ENCODE measurements at regions not wholly inside any gene's neighbourhood (a gene's known extent, or its start where the extent isn't known, plus 50 kb on each side); places are given as distances from the start of the nearest gene placed in this dataset.
"Not testable (repeated sequence)": the region's sequence is repeated elsewhere in the genome, so short reads cannot be mapped to it uniquely, and the experiment has no call there.

DNA sequence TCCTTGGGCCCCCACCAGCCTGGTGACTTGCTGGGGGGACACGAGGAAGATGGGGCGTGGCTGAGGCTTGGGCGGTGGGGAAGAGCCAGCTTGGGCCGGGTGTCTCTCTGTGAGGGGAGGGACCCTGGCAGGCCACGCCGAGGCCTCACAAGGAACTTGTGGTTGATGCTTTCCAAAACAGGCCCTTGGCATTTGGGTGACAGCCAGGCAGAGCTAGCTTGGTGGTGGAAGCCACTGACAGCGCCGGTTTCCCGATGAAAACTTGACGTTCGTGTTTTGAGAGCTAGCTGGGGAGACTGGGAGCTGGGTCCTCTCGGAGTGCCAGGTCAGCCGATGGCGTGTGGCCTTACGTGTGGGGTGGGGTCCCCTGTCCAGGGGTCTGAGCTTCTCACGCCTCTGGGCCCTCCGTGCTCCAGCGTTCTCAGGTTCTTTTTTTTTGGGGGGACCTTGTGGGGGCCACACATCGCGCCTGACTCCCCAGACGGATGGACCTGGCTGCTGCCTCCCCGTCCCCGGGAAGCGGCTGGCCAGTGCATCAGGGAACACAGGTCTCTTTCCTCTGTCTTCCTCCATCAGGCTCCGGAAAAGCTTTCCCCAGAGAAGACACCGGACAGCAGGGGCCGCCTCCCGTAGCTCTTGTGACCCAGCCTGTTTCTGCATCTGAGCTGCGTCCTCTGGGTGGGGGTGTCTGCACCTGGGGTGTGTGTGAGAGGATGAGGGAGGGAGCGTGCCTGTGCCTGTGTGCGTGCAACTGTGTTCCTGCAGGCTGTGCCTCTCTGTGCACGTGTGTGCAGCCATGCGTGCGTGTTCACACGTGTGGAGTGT lies 129.3 kb upstream of the LPCAT1 start:
- H3K4me3 ChIP-seq (ENCODE audit: low read length), result no peak overlapping the region
- TF ChIP-seq ZNF274 (IDR thresholded peaks at IDR 0.05; ENCODE audit: low read depth, low read length), result no peak

DNA sequence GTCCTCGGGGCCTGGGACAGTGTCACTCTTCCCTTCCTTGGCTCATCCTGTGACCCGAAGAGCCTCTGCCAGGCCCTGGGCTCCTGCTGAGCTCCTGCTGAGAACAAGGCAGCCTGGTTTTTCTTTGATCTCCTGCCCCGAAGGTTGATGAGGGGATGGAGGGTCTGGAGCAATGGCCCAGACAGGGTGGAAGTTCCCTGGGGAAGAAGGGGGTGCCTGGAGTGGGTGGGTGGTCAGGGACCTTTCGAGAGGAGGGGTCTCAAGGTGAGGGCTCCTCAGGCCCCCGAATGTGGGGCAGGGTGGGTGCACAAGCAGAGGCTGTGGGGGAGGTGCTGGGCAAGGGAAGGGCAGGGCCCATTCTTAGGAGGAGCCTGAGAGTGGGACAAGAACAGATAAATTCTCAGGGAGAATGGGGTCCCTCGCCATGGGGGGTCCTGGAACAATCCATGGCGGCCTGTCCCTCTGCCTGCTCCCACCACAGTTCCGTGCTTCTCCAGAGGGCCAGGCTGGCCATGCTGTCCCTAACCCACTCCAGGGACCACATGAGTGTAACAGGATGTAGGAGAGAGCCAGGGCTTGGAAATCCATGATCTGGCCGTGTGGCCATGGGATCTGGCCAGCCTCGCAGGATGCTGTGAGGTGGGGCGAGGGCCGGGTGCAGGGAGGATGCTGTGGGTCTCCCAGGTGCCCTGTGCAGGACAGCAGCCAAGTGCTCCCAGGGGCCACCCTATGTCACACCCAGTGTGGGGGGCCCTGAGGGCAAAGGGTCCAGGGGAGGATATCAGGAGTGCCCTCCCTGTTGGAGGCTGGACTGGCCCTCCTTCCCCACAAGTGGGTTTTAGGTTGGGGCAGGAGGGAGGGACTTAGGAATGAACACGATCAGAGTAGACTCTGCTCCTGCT lies 128.5 kb upstream of the LPCAT1 start:
- H3K4me3 ChIP-seq (ENCODE audit: low read length), result no peak overlapping the region
- no peak for TF ChIP-seq ZNF274 (IDR thresholded peaks at IDR 0.05; ENCODE audit: low read depth, low read length)

DNA sequence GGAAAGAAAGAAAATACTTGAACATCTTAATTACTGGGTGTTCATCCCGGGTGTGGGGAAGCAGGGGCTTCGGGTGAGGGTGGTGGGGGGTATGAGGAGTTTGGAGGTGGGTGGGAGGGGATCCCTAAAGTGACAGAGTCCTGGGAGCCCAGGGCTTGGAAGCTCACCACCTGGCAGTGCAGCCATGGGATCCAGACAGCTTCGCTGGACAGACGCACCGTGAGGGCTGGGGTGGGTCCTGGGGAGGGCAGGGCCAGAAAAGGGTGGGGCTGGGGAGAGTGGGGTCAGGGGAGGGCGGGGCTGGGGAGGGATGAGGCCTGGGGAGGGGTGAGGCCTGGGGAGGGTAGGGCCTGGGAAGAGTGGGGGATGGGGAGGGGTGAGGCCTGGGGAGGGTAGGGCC lies 127.5 kb upstream of the LPCAT1 start:
- no peak overlapping the region for H3K4me3 ChIP-seq (ENCODE audit: low read length)
- TF ChIP-seq ZNF274 (IDR thresholded peaks at IDR 0.05; ENCODE audit: low read depth, low read length), result no peak

DNA sequence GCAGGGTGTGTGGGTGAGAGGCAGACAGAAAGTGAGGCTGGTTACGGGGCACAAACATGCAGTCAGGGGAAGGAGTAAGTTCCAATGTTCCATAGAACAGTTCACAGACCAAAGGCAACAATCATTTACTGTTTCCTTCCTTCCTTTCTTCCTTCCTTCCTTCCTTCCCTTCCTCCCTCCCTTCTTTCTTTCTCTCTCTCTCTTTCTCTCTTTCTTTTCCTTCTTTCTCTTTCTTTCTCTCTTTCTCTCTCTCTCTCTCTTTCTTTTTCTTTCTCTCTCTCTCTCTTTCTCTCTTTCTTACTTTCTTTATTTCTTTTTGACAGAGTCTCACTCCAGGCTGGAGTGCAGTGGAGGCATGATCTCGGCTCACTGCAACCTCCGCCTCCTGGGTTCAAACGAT lies 125.8 kb upstream of the LPCAT1 start:
- no peak overlapping the region for H3K4me3 ChIP-seq (ENCODE audit: low read length)
- no peak for TF ChIP-seq ZNF274 (IDR thresholded peaks at IDR 0.05; ENCODE audit: low read depth, low read length)

DNA sequence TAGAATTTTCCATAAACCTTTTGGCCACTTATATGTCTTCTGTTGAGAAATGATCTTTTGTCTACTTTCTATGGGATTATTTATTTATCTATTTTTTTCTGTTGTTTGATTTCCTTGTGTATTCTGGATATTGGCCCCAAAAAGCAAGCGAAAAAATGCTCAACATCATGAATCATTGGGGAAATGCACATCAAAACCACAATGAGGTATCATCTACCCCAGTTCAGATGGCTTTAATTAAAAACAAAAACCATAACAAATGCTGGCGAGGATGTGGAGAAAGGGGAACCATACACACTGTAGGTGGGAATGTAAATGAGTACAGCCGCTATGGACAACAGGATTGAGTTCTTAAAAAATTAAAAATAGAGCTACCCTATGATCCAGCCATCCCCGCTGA lies 125.0 kb upstream of the LPCAT1 start:
- H3K4me3 ChIP-seq (ENCODE audit: low read length), result no peak overlapping the region
- no peak for TF ChIP-seq ZNF274 (IDR thresholded peaks at IDR 0.05; ENCODE audit: low read depth, low read length)

DNA sequence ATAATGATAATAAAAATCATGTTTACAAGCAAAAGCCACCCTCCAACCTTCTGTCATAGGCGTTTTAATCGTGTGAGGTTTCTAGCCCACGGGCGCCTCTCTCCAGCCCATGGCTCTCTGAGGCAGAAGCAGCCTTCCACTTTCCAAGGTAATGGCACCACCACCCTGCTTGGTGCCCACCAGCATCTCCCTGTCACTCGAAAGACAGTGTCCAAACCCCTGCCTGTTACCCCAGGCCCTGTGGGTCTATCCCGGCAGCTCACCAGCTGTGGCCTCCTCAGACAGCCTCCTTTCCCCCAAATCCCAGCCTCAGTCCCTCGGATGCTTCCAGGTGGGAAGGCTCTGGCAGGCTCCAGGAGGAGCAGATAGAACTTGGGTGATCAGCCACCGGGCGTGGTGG lies 123.8 kb upstream of the LPCAT1 start:
- no peak for TF ChIP-seq ZNF274 (IDR thresholded peaks at IDR 0.05; ENCODE audit: low read depth, low read length)

DNA sequence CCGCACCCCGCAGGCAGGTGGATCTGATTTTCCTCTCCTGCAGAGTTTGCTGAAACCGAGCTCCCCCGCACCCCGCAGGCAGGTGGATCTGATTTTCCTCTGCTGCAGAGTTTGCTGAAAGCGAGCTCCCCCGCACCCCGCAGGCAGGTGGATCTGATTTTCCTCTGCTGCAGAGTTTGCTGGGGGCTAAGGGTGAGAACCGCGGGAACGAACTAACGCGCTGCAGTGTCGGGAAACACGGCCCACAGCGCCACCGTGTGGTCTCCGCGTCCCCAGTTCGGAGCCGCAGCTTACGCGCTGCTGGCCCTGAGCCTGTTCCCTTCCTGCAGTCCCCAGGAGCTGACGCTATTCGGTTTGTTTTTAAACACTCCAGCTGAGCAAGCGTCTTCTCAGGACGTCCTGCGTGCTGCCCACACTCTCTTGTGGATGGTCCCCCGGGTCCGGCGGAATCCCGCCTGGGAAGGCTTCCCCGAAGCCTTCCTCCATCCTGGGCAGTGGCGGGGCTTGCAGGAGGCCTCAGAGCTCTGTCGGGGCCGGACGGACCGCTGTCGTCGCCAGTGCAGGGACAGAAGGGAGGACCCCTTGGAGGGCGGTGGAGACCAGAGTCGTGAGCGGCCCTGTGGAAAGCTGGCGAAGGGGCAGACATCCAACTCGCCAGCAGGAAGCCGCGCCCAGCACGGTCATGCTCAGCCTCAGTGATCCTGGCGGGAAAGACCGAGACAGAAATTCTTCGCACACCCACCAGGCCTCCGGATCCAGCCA lies 121.2 kb upstream of the LPCAT1 start:
- no peak overlapping the region for H3K4me3 ChIP-seq (ENCODE audit: low read length)
- TF ChIP-seq ZNF274 (IDR thresholded peaks at IDR 0.05; ENCODE audit: low read depth, low read length), result no peak

More for the DNA sequence above, 123.8 kb upstream of the LPCAT1 start:
- H3K4me3 ChIP-seq (ENCODE audit: low read length), result no peak overlapping the region

DNA sequence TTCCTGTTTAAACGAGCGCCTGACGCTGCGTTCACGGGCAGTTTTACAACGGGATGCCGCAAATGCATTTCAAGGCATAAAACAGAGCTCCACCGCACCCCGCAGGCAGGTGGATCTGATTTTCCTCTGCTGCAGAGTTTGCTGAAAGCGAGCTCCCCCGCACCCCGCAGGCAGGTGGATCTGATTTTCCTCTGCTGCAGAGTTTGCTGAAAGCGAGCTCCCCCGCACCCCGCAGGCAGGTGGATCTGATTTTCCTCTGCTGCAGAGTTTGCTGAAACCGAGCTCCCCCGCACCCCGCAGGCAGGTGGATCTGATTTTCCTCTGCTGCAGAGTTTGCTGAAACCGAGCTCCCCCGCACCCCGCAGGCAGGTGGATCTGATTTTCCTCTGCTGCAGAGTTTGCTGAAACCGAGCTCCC lies 120.6 kb upstream of the LPCAT1 start:
- not testable (repeated sequence) for H3K4me3 ChIP-seq (ENCODE audit: low read length)

DNA sequence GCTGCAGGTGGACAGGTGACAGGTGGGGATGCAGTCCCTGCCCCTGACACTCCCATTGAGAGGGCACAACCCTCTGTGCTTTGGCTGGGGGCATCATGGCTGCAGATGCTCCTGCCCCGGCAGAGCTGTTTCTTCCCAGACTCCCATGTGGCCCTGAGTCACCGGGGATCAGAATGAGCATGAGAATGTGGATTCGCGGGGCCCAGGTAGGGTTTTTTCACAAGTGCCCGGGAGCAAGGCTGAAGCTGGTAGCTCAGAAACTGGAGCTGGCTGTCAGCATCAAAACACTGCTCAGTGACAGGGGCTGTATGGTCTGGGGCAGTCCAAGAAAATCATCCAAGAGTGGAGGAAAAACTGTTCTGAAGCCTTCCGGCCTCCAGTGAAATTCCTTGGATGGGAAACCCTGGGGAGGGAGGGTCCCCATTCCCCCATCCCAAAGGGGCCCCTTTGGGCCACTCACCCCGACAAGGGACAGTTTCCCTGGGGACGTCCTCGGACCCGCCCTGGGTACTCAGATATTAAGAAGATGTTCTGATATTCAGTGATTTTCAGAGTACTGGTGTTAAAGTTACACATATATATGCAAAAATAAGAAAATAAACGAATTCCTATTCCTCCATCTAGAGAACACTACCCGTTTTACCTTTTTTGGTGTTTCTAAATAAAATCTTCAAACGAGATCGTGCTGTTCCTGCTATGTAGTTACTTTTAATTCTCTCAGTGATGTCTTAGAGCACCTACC lies 120.1 kb upstream of the LPCAT1 start:
- no peak for TF ChIP-seq ZNF274 (IDR thresholded peaks at IDR 0.05; ENCODE audit: low read depth, low read length)
- no peak overlapping the region for H3K4me3 ChIP-seq (ENCODE audit: low read length)

DNA sequence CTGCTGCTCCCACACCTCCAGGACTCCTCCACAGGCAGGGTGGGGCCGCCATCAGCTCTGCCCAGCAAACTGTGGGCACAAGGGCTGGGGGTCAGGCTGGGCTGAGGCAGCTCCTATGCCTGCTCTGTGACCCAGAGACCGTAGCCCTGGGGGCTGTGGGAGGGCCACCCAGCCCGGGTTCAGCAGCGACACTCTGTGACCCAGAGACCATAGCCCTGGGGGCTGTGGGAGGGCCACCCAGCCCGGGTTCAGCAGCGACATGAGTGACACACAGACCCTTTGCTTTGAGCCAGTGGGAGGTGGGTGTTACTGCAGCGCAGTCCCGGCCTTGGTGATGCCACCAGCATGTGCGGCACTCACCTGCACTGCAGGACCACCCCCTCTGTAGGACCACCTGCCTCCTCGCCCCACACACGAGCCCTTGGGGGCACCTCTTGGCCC lies 118.9 kb upstream of the LPCAT1 start:
- no peak overlapping the region for H3K4me3 ChIP-seq (ENCODE audit: low read length)
- TF ChIP-seq ZNF274 (IDR thresholded peaks at IDR 0.05; ENCODE audit: low read depth, low read length), result no peak

DNA sequence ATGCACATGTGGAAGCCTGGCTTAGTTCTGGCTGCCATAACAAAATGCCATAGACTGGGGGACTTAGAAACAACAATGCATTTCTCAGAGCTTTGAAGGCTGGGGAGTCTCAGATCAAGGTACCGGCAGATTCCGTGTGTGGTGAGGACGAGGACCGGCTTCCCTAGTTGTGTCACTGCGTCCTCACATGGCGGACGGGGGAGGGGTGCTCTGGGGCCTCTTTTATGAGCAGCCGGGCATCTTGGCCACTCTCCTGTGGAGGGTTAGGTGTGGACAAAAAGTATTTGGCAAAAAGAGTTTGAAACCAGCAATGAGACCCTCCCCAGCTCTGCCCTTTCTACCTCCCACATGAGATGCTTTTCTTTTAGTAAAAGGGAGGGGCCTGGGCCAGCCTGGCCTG lies 118.5 kb upstream of the LPCAT1 start:
- no peak for TF ChIP-seq ZNF274 (IDR thresholded peaks at IDR 0.05; ENCODE audit: low read depth, low read length)
- H3K4me3 ChIP-seq (ENCODE audit: low read length), result no peak overlapping the region

DNA sequence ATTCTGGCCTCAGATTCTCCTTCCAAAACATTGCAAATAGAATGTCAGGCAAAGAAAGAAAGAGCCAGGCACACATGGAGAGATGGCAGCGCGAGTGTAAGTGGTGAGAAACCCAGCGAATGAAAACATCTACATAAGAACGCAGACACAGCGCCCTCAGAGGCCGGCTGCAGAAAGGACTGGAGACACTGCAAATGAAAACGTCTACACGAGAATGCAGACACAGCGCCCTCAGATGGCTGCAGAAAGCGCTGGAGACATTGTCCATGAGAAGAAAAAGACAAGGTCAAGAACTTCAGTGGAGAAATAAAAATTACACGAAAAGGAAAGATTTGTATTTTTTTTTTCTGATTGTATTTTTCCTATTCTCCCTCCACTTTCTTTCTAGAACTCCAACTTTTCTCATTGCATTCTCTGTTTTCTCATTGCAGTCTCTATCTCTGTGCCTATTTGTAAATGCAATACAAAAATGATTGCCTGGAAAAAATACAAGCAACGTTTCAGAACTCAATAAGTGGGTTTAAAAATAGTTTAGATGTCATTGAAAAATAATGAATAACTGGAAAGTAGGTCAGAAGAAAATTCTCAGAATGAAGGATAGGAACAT lies 117.9 kb upstream of the LPCAT1 start:
- no peak overlapping the region for H3K4me3 ChIP-seq (ENCODE audit: low read length)
- TF ChIP-seq ZNF274 (IDR thresholded peaks at IDR 0.05; ENCODE audit: low read depth, low read length), result no peak

DNA sequence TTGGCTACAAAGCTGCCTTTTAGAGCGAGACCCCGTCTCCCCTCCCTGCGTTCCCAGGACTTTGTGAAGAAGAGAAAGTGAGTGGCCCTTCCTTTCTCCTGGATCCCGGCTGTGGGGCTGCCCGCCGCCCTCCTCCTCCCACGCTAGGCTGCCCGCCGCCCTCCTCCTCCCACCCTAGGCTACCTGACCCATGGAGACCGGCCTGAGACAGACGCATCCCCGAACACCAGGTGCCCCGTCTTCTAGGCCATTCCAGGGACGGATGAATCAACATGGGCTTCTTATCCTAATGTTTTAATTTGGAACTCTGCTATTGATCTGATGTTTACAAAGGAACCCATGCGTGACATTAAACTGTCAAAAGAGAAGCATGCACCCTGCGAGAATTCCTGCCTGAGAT lies 117.3 kb upstream of the LPCAT1 start:
- H3K4me3 ChIP-seq (ENCODE audit: low read length), result no peak overlapping the region
- TF ChIP-seq ZNF274 (IDR thresholded peaks at IDR 0.05; ENCODE audit: low read depth, low read length), result no peak

Measured in GM08714 (cell line).